ENCODE measurements at regions not wholly inside any gene's neighbourhood (a gene's known extent, or its start where the extent isn't known, plus 50 kb on each side); places are given as distances from the start of the nearest gene placed in this dataset.

DNA sequence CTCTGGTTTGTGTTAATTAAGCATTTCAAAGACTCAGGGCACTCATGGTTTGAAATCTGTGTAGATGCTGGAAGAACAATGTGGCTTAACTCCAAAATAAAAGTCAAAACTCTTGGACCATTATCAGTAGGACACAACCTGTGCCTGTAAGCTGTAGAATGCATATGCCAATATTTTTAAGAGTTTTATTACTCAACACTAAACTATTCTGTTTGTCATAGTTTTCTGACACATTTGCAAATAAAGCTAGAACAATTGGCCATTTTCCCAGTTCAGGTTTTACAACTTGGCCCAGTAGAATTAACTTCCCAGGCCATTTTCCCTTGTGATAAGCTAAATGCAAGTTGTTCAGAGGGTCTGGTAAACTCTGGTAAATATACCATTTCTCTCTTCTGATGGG lies 713.1 kb downstream of the CBLN2 start:
- H3K4me2 ChIP-seq (ENCODE audit: low read length) = no peak overlapping the region
- ATAC-seq (no peak), DNase-seq (ENCODE audit: low read depth, low spot score) (no peak)
- no peaks in the 10 kb centered on the region for H3K9me2 ChIP-seq (ENCODE audit: insufficient read depth)
- CTCF ChIA-PET = no interaction called here
- H3K4me1 ChIP-seq (ENCODE audit: control insufficient read depth in 1 of 2, insufficient read depth in 2 of 2, low read length in 2 of 2) = no peaks in the 10 kb centered on the region
- H3K27me3 ChIP-seq (ENCODE audit: insufficient read depth, low read length) = no peaks in the 10 kb centered on the region
- no peaks in the 10 kb centered on the region for H3K79me2 ChIP-seq (ENCODE audit: insufficient read depth, low read length)
- no peak overlapping the region for H3K9ac ChIP-seq (ENCODE audit: low read length)
- H3K4me3 ChIP-seq (replicated peaks in 1 of 2; ENCODE audit: low read depth in 1 of 2, low read length in 2 of 2) = no peak overlapping the region
- H3K9me3 ChIP-seq (ENCODE audit: control insufficient read depth in 1 of 2, insufficient read depth in 1 of 2, low read depth in 1 of 2, low read length in 2 of 2) = peaks cover 11 to 16% of the 10 kb centered on the region in 2 experiments; a peak in 2 of 4 replicates
- intact Hi-C loops (cut with micrococcal nuclease) = no loop called here
- BruUV-seq (replicated peaks) = no TSS peak
- H2AFZ ChIP-seq (ENCODE audit: low read depth, low read length, poor library complexity, severe bottlenecking) = no peak overlapping the region
- TF ChIP-seq CBX3 (IDR thresholded peaks at IDR 0.05; ENCODE audit: low read depth) = no peak
- RAD21 ChIA-PET (ENCODE audit: low non-redundant PET in 1 of 2, low total read pairs in 2 of 2, uncharacterized antibody in 2 of 2, unreplicated experiment in 2 of 2) = no interaction called here
- no peaks in the 10 kb centered on the region for H4K20me1 ChIP-seq (ENCODE audit: insufficient read depth)
- POLR2A ChIA-PET = no interaction called here
- no peaks in the 10 kb centered on the region for H3K36me3 ChIP-seq (ENCODE audit: control insufficient read depth in 1 of 2, insufficient read depth in 2 of 2, low read length in 2 of 2)
- H3K27ac ChIP-seq (ENCODE audit: low read depth, low read length) = no peak overlapping the region

DNA sequence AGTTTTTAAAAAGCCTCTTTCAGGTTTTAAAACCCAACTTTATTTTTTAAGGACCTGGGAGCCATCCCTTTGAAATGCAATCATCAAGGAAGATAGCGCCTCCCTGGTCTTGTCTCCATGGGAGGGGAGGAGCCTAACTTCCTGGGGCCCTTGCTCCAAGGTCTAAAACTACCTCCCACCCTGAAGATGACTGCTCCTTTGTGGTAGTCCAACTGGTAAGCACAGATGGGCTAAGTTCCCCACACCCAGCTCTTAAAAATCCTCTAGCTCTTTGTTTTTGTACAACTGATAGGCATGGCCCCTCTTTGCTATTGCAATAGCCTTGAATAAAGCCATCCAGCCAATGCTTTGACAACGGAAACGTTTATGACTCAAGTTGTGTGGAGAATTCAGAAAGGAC lies 716.8 kb downstream of the CBLN2 start:
- ATAC-seq = no peak
- BruUV-seq (replicated peaks) = no TSS peak
- Histone ChIP-seq H2AFZ (ENCODE audit: low read depth, low read length, poor library complexity, severe bottlenecking) (no peak overlapping the region), H3K9me2 (ENCODE audit: insufficient read depth) (no peaks in the 10 kb centered on the region), H3K4me2 (ENCODE audit: low read length) (no peak overlapping the region), H3K79me2 (ENCODE audit: insufficient read depth, low read length) (no peaks in the 10 kb centered on the region), H3K9ac (ENCODE audit: low read length) (no peak overlapping the region), H3K9me3 (ENCODE audit: control insufficient read depth in 1 of 2, insufficient read depth in 1 of 2, low read depth in 1 of 2, low read length in 2 of 2) (peaks cover 7 to 16% of the 10 kb centered on the region in 2 experiments; a peak in 2 of 4 replicates), H3K4me3 (replicated peaks in 1 of 2; ENCODE audit: low read depth in 1 of 2, low read length in 2 of 2) (no peak overlapping the region), H3K27ac (ENCODE audit: low read depth, low read length) (no peak overlapping the region), H3K27me3 (ENCODE audit: insufficient read depth, low read length) (no peaks in the 10 kb centered on the region), H3K4me1 (ENCODE audit: control insufficient read depth in 1 of 2, insufficient read depth in 2 of 2, low read length in 2 of 2) (no peaks in the 10 kb centered on the region), H3K36me3 (ENCODE audit: control insufficient read depth in 1 of 2, insufficient read depth in 2 of 2, low read length in 2 of 2) (no peaks in the 10 kb centered on the region), H4K20me1 (ENCODE audit: insufficient read depth) (no peaks in the 10 kb centered on the region)
- intact Hi-C loops (cut with micrococcal nuclease) = no loop called here
- ChIA-PET POLR2A (no interaction called here), RAD21 (ENCODE audit: low non-redundant PET in 1 of 2, low total read pairs in 2 of 2, uncharacterized antibody in 2 of 2, unreplicated experiment in 2 of 2) (no interaction called here), CTCF (no interaction called here)
- no peak for TF ChIP-seq FOSL1 (IDR thresholded peaks at IDR 0.05; ENCODE audit: low read depth)
- TF ChIP-seq, protein P1, sequence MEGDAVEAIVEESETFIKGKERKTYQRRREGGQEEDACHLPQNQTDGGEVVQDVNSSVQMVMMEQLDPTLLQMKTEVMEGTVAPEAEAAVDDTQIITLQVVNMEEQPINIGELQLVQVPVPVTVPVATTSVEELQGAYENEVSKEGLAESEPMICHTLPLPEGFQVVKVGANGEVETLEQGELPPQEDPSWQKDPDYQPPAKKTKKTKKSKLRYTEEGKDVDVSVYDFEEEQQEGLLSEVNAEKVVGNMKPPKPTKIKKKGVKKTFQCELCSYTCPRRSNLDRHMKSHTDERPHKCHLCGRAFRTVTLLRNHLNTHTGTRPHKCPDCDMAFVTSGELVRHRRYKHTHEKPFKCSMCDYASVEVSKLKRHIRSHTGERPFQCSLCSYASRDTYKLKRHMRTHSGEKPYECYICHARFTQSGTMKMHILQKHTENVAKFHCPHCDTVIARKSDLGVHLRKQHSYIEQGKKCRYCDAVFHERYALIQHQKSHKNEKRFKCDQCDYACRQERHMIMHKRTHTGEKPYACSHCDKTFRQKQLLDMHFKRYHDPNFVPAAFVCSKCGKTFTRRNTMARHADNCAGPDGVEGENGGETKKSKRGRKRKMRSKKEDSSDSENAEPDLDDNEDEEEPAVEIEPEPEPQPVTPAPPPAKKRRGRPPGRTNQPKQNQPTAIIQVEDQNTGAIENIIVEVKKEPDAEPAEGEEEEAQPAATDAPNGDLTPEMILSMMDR (IDR thresholded peaks at IDR 0.05 in 2 of 3, conservative IDR thresholded peaks at IDR 0.05 in 1 of 3; ENCODE audit: borderline replicate concordance in 1 of 3, insufficient read depth in 1 of 3, low read depth in 2 of 3, low read length in 2 of 3) = no peak
- TF ChIP-seq CBX3 (IDR thresholded peaks at IDR 0.05; ENCODE audit: low read depth) = no peak
- no peak for TF ChIP-seq ZFX (IDR thresholded peaks at IDR 0.05)
- TF ChIP-seq TCF7L2 (IDR thresholded peaks at IDR 0.05; ENCODE audit: borderline replicate concordance, extremely low read depth, insufficient read depth, insufficient read length) = no peak
- TF ChIP-seq SIN3A (IDR thresholded peaks at IDR 0.05; ENCODE audit: low read depth) = no peak
- TF ChIP-seq POLR2A (IDR thresholded peaks at IDR 0.05; ENCODE audit: borderline replicate concordance, extremely low read depth, insufficient read depth, insufficient read length) = no peak
- TF ChIP-seq JUND (IDR thresholded peaks at IDR 0.05) = no peak
- TF ChIP-seq, protein P2, sequence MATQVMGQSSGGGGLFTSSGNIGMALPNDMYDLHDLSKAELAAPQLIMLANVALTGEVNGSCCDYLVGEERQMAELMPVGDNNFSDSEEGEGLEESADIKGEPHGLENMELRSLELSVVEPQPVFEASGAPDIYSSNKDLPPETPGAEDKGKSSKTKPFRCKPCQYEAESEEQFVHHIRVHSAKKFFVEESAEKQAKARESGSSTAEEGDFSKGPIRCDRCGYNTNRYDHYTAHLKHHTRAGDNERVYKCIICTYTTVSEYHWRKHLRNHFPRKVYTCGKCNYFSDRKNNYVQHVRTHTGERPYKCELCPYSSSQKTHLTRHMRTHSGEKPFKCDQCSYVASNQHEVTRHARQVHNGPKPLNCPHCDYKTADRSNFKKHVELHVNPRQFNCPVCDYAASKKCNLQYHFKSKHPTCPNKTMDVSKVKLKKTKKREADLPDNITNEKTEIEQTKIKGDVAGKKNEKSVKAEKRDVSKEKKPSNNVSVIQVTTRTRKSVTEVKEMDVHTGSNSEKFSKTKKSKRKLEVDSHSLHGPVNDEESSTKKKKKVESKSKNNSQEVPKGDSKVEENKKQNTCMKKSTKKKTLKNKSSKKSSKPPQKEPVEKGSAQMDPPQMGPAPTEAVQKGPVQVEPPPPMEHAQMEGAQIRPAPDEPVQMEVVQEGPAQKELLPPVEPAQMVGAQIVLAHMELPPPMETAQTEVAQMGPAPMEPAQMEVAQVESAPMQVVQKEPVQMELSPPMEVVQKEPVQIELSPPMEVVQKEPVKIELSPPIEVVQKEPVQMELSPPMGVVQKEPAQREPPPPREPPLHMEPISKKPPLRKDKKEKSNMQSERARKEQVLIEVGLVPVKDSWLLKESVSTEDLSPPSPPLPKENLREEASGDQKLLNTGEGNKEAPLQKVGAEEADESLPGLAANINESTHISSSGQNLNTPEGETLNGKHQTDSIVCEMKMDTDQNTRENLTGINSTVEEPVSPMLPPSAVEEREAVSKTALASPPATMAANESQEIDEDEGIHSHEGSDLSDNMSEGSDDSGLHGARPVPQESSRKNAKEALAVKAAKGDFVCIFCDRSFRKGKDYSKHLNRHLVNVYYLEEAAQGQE (IDR thresholded peaks at IDR 0.05; ENCODE audit: low read depth) = no peak
- no peak for DNase-seq (ENCODE audit: low read depth, low spot score)

Measured in HCT116 (cell line).